Right atrium auricular region (tissue), 2 donors: ENCODE measurements at regions not wholly inside any gene's neighbourhood (a gene's known extent, or its start where the extent isn't known, plus 50 kb on each side); places are given as distances from the start of the nearest gene placed in this dataset.

Experiments used
- DNase-seq: peaks from one replicate; pipeline ENCODE4 v3.0.0-alpha.2; 2019; ENCODE audit warnings: low spot score
- H3K27ac ChIP-seq, 2 donors: fragments of 200-600 bp; sonication (generic); 1 replicate in 1 of 2; 2 replicates in 1 of 2; pipeline ENCODE4 v1.5.1; 2016 to 2019
- H3K27me3 ChIP-seq, 2 donors: fragments of 200-600 bp; sonication (generic); one replicate each; pipeline versions ENCODE4 v1.5.1 to v1.6.0; 2017 to 2019
- H3K36me3 ChIP-seq: fragments of 200-600 bp; sonication (generic); one replicate; pipeline ENCODE4 v1.5.1; 2016
- H3K4me1 ChIP-seq, 2 donors: fragments of 200-600 bp; sonication (generic); one replicate each; pipeline versions ENCODE4 v1.5.1 to v1.6.0; 2017 to 2019
- H3K4me3 ChIP-seq, 2 donors: fragments of 200-600 bp; sonication (generic); 1 replicate in 1 of 2; 2 replicates in 1 of 2; pipeline ENCODE4 v1.5.1; 2017 to 2019; ENCODE audit warnings: mild to moderate bottlenecking in 1 of 2, moderate library complexity in 1 of 2
- H3K9me3 ChIP-seq, 2 donors: fragments of 200-600 bp; sonication (generic); one replicate each; pipeline ENCODE4 v1.5.1; 2019
- CTCF ChIP-seq, 2 donors: fragments of 200-600 bp; sonication (generic); IDR thresholded peaks; one replicate each; pipeline ENCODE4 v1.5.1; 2019; ENCODE audit warnings: antibody characterized with exemption in 2 of 2

DNA sequence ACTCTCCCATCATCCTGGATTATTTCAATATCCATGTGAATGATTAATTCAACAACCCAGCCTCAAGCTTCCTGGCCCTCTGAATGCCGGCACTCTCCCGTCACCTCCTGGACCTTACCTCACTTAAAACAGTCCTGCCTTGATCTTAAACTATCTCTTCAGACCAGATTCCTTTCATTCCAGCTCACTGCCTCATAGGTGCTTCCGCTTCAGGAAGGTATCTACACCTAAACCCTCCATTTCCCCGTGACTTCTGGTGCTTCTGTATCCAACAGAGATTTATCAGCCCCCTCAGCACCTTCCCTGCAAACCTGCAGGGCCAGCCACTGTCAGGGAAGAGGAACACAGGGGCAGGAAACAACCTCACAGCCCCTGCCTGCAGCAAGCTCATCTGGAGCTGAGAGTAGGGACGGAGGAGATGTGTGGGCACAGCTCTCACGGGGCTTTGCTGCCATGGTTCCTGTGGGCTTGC is 98.9 kb upstream of the TJP1 start:
- Histone ChIP-seq H3K27me3 (no peaks in the 10 kb centered on the region), H3K9me3 (no peaks in the 10 kb centered on the region), H3K36me3 (no peaks in the 10 kb centered on the region), H3K27ac (peak overlapping the region in 1 of 2 donors; percentile 25), H3K4me1 (peaks cover 0 to 24% of the 10 kb centered on the region in 2 donors), H3K4me3 (no peak overlapping the region)
- no peak for TF ChIP-seq CTCF (IDR thresholded peaks at IDR 0.05)
- no peak for DNase-seq

GRCh38 chr15:29920515-29920914 is 98.2 kb upstream of the TJP1 start:
- TF ChIP-seq CTCF (IDR thresholded peaks at IDR 0.05) = no peak
- Histone ChIP-seq H3K27me3 (no peaks in the 10 kb centered on the region), H3K27ac (peak overlapping the region in 1 of 2 donors; percentile 25), H3K9me3 (no peaks in the 10 kb centered on the region), H3K4me1 (peaks cover 0 to 23% of the 10 kb centered on the region in 2 donors), H3K4me3 (no peak overlapping the region), H3K36me3 (no peaks in the 10 kb centered on the region)
- no peak for DNase-seq

GRCh38 chr15:29919380-29919881 is 97.2 kb upstream of the TJP1 start:
- H3K27ac ChIP-seq = peak overlapping the region in 1 of 2 donors; percentile 30
- peaks cover 0 to 19% of the 10 kb centered on the region in 2 donors for H3K4me1 ChIP-seq
- TF ChIP-seq CTCF (IDR thresholded peaks at IDR 0.05) = no peak
- H3K27me3 ChIP-seq = no peaks in the 10 kb centered on the region
- H3K4me3 ChIP-seq = no peak overlapping the region
- no peaks in the 10 kb centered on the region for H3K9me3 ChIP-seq
- DNase-seq = no peak
- no peaks in the 10 kb centered on the region for H3K36me3 ChIP-seq

GRCh38 chr15:29917600-29918597 is 95.6 kb upstream of the TJP1 start:
- no peak for TF ChIP-seq CTCF (IDR thresholded peaks at IDR 0.05)
- Histone ChIP-seq H3K36me3 (no peaks in the 10 kb centered on the region), H3K4me3 (no peak overlapping the region), H3K27me3 (no peaks in the 10 kb centered on the region), H3K9me3 (no peaks in the 10 kb centered on the region), H3K4me1 (peaks cover 0 to 27% of the 10 kb centered on the region in 2 donors), H3K27ac (no peak overlapping the region)
- DNase-seq = no peak

GRCh38 chr15:29914511-29914926 is 92.3 kb upstream of the TJP1 start:
- Histone ChIP-seq H3K27ac (peak overlapping the region; percentile 33 to 81), H3K4me3 (no peak overlapping the region), H3K36me3 (no peaks in the 10 kb centered on the region), H3K4me1 (peaks cover 0 to 47% of the 10 kb centered on the region in 2 donors), H3K27me3 (no peaks in the 10 kb centered on the region), H3K9me3 (peaks cover 0 to 6% of the 10 kb centered on the region in 2 donors)
- no peak for DNase-seq
- TF ChIP-seq CTCF (IDR thresholded peaks at IDR 0.05) = no peak
